AG09309 (cell line): ENCODE measurements at regions not wholly inside any gene's neighbourhood (a gene's known extent, or its start where the extent isn't known, plus 50 kb on each side); places are given as distances from the start of the nearest gene placed in this dataset.
"Not testable (repeated sequence)": the region's sequence is repeated elsewhere in the genome, so short reads cannot be mapped to it uniquely, and the experiment has no call there.

ENCODE experiments used
- DNase-seq: peaks from one replicate; pipeline ENCODE4 v3.0.0-alpha.2; 2010; ENCODE audit warnings: low read depth
- H3K4me3 ChIP-seq: 2 replicates; pipeline ENCODE4 v1.5.1; 2011; ENCODE audit warnings: mild to moderate bottlenecking, low read depth, low read length, moderate library complexity; ENCODE audit not compliant: control insufficient read depth
- CTCF ChIP-seq: IDR thresholded peaks from 2 replicates; pipeline ENCODE4 v1.5.1; 2011; ENCODE audit warnings: mild to moderate bottlenecking, low read depth, low read length, inconsistent platforms; ENCODE audit not compliant: insufficient read depth, control insufficient read depth; ENCODE audit errors: missing control alignments

- DNase-seq = not testable (repeated sequence)
Measured at GRCh38 chr16:31581065-31581464, 53.4 kb downstream of the AHSP start.

GRCh38 chr16:31601737-31602384, 74.2 kb downstream of the AHSP start:
- not testable (repeated sequence) for H3K4me3 ChIP-seq, DNase-seq

More at GRCh38 chr16:31581065-31581464, 53.4 kb downstream of the AHSP start:
- not testable (repeated sequence) for H3K4me3 ChIP-seq

- TF ChIP-seq CTCF = no peak
- no peak overlapping the region for H3K4me3 ChIP-seq
- DNase-seq = no peak
Measured at GRCh38 chr16:31618130-31618529, 90.4 kb downstream of the AHSP start.

- H3K4me3 ChIP-seq = no peak overlapping the region
- TF ChIP-seq CTCF = no peak
- no peak for DNase-seq
Measured at GRCh38 chr16:31636433-31636832, 108.7 kb downstream of the AHSP start.

GRCh38 chr16:31641279-31641678, 113.6 kb downstream of the AHSP start:
- no peak for TF ChIP-seq CTCF
- no peak for DNase-seq
- no peak overlapping the region for H3K4me3 ChIP-seq

- DNase-seq, H3K4me3 ChIP-seq: not testable (repeated sequence)
Measured at GRCh38 chr16:31655674-31656073, 128.0 kb downstream of the AHSP start.

- DNase-seq = no peak
- TF ChIP-seq CTCF = no peak
- H3K4me3 ChIP-seq = no peak overlapping the region
Measured at GRCh38 chr16:31664683-31665482, 137.2 kb downstream of the AHSP start.

- no peak overlapping the region for H3K4me3 ChIP-seq
- DNase-seq = no peak
- no peak for TF ChIP-seq CTCF
Measured at GRCh38 chr16:31674686-31675085, 147.0 kb downstream of the AHSP start.
